ENCODE measurements at regions not wholly inside any gene's neighbourhood (a gene's known extent, or its start where the extent isn't known, plus 50 kb on each side); places are given as distances from the start of the nearest gene placed in this dataset.

DNA sequence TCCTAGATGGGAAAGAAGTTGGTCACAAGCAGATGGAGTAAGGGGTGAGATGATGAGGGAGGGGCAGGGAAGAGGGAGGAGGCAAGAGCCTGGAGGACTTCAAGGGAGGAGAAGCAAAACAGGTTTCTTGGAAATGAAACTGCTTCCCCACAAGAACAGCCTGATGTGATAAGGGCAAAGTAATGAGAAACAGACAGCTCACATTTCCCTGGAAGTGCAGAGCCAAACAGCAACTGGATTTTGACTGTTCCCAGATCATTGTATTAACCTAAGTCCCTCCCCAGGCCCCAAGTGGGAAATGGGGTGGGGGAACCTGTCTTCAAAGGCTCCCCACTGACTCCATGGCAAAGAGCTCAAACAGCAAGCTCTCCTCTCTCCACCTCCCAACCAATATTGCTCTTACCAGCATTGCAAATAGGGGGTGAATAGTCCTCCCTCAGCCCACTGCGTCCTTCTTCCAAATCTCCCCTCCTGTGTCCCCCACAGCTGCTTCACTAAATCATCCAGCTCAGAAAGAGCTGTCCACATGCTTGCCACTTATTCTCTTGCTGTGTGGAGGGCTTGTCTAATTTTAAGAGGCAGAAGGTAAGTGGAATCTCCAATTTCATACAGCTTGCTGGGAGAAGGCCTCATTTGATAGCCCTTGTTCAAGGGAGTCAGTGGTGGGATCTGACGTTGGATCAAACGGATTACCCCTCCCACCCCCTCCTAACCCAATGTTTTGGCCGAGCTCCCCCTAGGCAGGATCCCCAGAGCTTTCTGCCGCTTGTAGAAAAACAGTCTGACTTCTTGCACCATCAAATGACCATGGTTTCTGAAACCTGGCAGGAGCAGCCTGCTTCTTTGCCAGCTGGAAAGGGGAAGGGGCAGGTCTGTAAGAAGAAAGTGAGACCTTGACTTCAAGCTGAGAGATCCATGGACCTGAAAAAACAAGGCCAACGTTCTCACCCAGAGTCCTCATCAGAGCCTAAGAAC lies 56.3 kb upstream of the SMIM36 start:
- TF ChIP-seq, protein P1, sequence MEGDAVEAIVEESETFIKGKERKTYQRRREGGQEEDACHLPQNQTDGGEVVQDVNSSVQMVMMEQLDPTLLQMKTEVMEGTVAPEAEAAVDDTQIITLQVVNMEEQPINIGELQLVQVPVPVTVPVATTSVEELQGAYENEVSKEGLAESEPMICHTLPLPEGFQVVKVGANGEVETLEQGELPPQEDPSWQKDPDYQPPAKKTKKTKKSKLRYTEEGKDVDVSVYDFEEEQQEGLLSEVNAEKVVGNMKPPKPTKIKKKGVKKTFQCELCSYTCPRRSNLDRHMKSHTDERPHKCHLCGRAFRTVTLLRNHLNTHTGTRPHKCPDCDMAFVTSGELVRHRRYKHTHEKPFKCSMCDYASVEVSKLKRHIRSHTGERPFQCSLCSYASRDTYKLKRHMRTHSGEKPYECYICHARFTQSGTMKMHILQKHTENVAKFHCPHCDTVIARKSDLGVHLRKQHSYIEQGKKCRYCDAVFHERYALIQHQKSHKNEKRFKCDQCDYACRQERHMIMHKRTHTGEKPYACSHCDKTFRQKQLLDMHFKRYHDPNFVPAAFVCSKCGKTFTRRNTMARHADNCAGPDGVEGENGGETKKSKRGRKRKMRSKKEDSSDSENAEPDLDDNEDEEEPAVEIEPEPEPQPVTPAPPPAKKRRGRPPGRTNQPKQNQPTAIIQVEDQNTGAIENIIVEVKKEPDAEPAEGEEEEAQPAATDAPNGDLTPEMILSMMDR (IDR thresholded peaks at IDR 0.05; ENCODE audit: insufficient read depth, low read length) = no peak
- TF ChIP-seq POLR2AphosphoS5 (IDR thresholded peaks at IDR 0.05; ENCODE audit: low read depth) = no peak
